PC-3 (cell line): ENCODE measurements at regions not wholly inside any gene's neighbourhood (a gene's known extent, or its start where the extent isn't known, plus 50 kb on each side); places are given as distances from the start of the nearest gene placed in this dataset.
A peak's percentile ranks its signal among the peaks of the same experiment; 100 is the strongest.

Source experiments
- ATAC-seq: fragments of 200-7000 bp; cut with Tn5 transposase; 2 replicates; pipeline ENCODE4 v1.9.1; 2020; ENCODE audit warnings: mild to moderate bottlenecking, moderate library complexity
- BruUV-seq: library from RNA; stranded (reverse); fragments of 400-500 nt; replicated peaks from 2 replicates; lab custom pipeline; 2021; lab: Mats Ljungman, UMichigan
- CTCF ChIA-PET: fragments of 300-600 bp; sonication (Branson Sonifier 250); formaldehyde crosslinking; loops from one replicate; lab custom pipeline; 2022; ENCODE audit warnings: antibody characterized with exemption; lab: Charles Lee
- POLR2A ChIA-PET: fragments of 300-600 bp; sonication (Branson Sonifier 250); formaldehyde crosslinking; loops from one replicate; lab custom pipeline; 2022; ENCODE audit warnings: antibody characterized with exemption; ENCODE audit not compliant: unreplicated experiment; lab: Charles Lee
- DNase-seq: peaks from one replicate; pipeline ENCODE4 v3.0.0-alpha.2; 2015
- H2AFZ ChIP-seq: fragments of 300-600 bp; sonication (generic); 2 replicates; pipeline ENCODE4 v1.6.0; 2016; ENCODE audit warnings: antibody characterized with exemption, low read length
- H3F3A ChIP-seq: fragments of 300-600 bp; sonication (generic); one replicate; pipeline ENCODE4 v1.6.0; 2017; ENCODE audit warnings: antibody characterized with exemption, low read length, control low read depth, mild to moderate bottlenecking; ENCODE audit not compliant: unreplicated experiment
- H3K27ac ChIP-seq: fragments of 300-600 bp; sonication (generic); 2 replicates; pipeline ENCODE4 v1.5.1; 2016; ENCODE audit warnings: mild to moderate bottlenecking, low read length
- H3K27me3 ChIP-seq: fragments of 300-600 bp; sonication (generic); 2 replicates; pipeline ENCODE4 v1.6.1; 2016; ENCODE audit warnings: low read length, mixed read lengths
- H3K36me3 ChIP-seq: fragments of 300-600 bp; sonication (generic); 2 replicates; pipeline ENCODE4 v1.6.1; 2016; ENCODE audit warnings: low read depth, mixed run types, low read length, mixed read lengths
- H3K4me1 ChIP-seq: fragments of 300-600 bp; sonication (generic); 2 replicates; pipeline ENCODE4 v1.5.1; 2016; ENCODE audit warnings: low read length; ENCODE audit not compliant: insufficient read depth
- H3K4me2 ChIP-seq: fragments of 300-600 bp; sonication (generic); 2 replicates; pipeline ENCODE4 v1.6.0; 2016; ENCODE audit warnings: low read length
- H3K4me3 ChIP-seq: fragments of 300-600 bp; sonication (generic); 2 replicates; pipeline ENCODE4 v1.5.1; 2016; ENCODE audit warnings: mild to moderate bottlenecking, low read length, mixed read lengths
- H3K79me2 ChIP-seq: fragments of 300-600 bp; sonication (generic); 2 replicates; pipeline ENCODE4 v1.6.1; 2017; ENCODE audit warnings: low read length, mixed read lengths
- H3K9ac ChIP-seq: fragments of 300-600 bp; sonication (generic); 2 replicates; pipeline ENCODE4 v1.6.0; 2016; ENCODE audit warnings: mild to moderate bottlenecking, low read length
- H3K9me2 ChIP-seq: fragments of 300-600 bp; sonication (generic); replicated peaks from 2 replicates; pipeline ENCODE4 v1.6.1; 2016; ENCODE audit warnings: mixed run types, low read length, mixed read lengths
- H3K9me3 ChIP-seq: fragments of 300-600 bp; sonication (generic); 2 replicates; pipeline ENCODE4 v1.6.1; 2016; ENCODE audit warnings: low read length, mixed read lengths
- H4K20me1 ChIP-seq: fragments of 300-600 bp; sonication (generic); 2 replicates; pipeline ENCODE4 v1.6.1; 2016; ENCODE audit warnings: low read length, mixed read lengths
- EZH2 ChIP-seq: fragments of 300-600 bp; sonication (generic); IDR thresholded peaks from one replicate; pipeline ENCODE4 v1.6.1; 2017; ENCODE audit warnings: antibody characterized with exemption, mild to moderate bottlenecking, low read length; ENCODE audit not compliant: unreplicated experiment
- EZH2phosphoT487 ChIP-seq: fragments of 300-600 bp; sonication (generic); IDR thresholded peaks from 2 replicates; pipeline ENCODE4 v1.6.1; 2018; ENCODE audit warnings: mild to moderate bottlenecking, antibody characterized with exemption, low read length, borderline replicate concordance
- intact Hi-C: fragments of 100-400 bp; cut with micrococcal nuclease; formaldehyde crosslinking; loops from 2 replicates; pipeline ENCODE4 v1.9.0; 2023
- TF ChIP-seq, protein P1 (sequence below): fragments of 300-600 bp; sonication (generic); conservative IDR thresholded peaks from 2 replicates; pipeline ENCODE4 v1.5.1; 2017; ENCODE audit warnings: antibody characterized with exemption, low read depth, mild to moderate bottlenecking, low read length

DNA sequence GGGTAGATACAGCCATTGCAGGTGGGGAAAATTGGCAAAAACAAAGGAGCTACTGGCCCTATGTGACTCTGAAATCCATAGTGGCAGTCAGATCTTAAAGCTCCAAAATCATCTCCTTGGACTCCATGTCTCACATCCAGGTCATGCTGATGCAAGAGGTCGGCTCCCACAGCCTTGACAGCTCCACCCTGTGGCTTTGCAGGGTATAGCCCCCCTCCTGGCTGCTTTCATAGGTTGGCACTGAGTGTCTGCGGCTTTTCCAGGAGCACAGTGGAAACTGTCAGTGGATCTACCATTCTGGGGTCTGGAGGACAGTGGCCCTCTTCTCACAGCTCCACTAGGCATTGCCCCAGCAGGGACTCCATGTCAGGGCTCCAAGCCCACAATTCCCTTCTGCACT is 1190.1 kb downstream of the CDH12 start:
- Histone ChIP-seq H3K27ac (no peak overlapping the region), H3K79me2 (no peaks in the 10 kb centered on the region), H3F3A (no peaks in the 10 kb centered on the region), H3K9me3 (no peaks in the 10 kb centered on the region), H3K4me2 (no peak overlapping the region), H3K36me3 (no peaks in the 10 kb centered on the region), H3K27me3 (no peaks in the 10 kb centered on the region), H3K4me3 (no peak overlapping the region), H2AFZ (no peak overlapping the region), H3K4me1 (peaks cover 7% of the 10 kb centered on the region), H3K9ac (no peak overlapping the region), H4K20me1 (no peaks in the 10 kb centered on the region), H3K9me2 (no peaks in the 10 kb centered on the region)
- ATAC-seq (no peak), DNase-seq (no peak)
- ChIA-PET POLR2A (no interaction called here), CTCF (no interaction called here)
- TF ChIP-seq, protein P1, sequence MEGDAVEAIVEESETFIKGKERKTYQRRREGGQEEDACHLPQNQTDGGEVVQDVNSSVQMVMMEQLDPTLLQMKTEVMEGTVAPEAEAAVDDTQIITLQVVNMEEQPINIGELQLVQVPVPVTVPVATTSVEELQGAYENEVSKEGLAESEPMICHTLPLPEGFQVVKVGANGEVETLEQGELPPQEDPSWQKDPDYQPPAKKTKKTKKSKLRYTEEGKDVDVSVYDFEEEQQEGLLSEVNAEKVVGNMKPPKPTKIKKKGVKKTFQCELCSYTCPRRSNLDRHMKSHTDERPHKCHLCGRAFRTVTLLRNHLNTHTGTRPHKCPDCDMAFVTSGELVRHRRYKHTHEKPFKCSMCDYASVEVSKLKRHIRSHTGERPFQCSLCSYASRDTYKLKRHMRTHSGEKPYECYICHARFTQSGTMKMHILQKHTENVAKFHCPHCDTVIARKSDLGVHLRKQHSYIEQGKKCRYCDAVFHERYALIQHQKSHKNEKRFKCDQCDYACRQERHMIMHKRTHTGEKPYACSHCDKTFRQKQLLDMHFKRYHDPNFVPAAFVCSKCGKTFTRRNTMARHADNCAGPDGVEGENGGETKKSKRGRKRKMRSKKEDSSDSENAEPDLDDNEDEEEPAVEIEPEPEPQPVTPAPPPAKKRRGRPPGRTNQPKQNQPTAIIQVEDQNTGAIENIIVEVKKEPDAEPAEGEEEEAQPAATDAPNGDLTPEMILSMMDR = peak; percentile 39; the same call in 1 of the 2 replicates
- TF ChIP-seq EZH2 = no peak
- BruUV-seq = no TSS peak
- intact Hi-C loops = no loop called here

GRCh38 chr5:21661184-21661583 is 1192.0 kb downstream of the CDH12 start:
- Histone ChIP-seq H2AFZ (no peak overlapping the region), H3K36me3 (no peaks in the 10 kb centered on the region), H3K9ac (no peak overlapping the region), H3K27ac (no peak overlapping the region), H3K9me3 (no peaks in the 10 kb centered on the region), H3F3A (no peaks in the 10 kb centered on the region), H3K4me2 (no peak overlapping the region), H3K4me3 (no peak overlapping the region), H4K20me1 (no peaks in the 10 kb centered on the region), H3K27me3 (no peaks in the 10 kb centered on the region), H3K79me2 (no peaks in the 10 kb centered on the region), H3K9me2 (no peaks in the 10 kb centered on the region), H3K4me1 (peaks cover 7% of the 10 kb centered on the region)
- intact Hi-C loops = no loop called here
- CTCF ChIA-PET = no interaction called here
- ATAC-seq (no peak), DNase-seq (no peak)
- POLR2A ChIA-PET = no interaction called here
- no TSS peak for BruUV-seq
- TF ChIP-seq EZH2 = no peak
- TF ChIP-seq, protein P1 = no peak
- TF ChIP-seq EZH2phosphoT487 = no peak

DNA sequence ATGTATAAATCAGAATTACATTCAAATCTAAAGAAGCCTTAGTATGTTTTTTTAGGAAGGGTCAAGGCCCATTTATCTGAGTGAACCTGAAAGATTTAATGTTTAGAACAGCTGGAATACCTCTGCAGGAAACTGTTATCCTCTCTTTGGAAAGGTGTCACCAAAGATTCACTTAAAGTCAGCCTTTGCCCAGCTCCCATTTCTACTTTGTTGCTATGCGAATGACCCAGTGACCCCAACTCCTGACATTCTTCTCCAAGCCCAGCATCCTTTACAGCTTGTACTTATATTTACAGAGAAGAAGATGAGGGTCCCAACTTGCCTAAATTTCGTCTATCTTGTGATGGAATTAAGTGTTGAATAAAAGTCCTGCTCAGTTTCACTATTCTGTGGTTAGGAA is 1198.6 kb downstream of the CDH12 start:
- Histone ChIP-seq H3K9ac (no peak overlapping the region), H3K79me2 (no peaks in the 10 kb centered on the region), H3K4me3 (no peak overlapping the region), H3K4me2 (no peak overlapping the region), H3F3A (no peaks in the 10 kb centered on the region), H3K4me1 (peaks cover 11% of the 10 kb centered on the region), H3K9me2 (no peaks in the 10 kb centered on the region), H3K27me3 (no peaks in the 10 kb centered on the region), H4K20me1 (no peaks in the 10 kb centered on the region), H3K27ac (no peak overlapping the region), H3K9me3 (no peaks in the 10 kb centered on the region), H2AFZ (no peak overlapping the region), H3K36me3 (no peaks in the 10 kb centered on the region)
- ChIA-PET CTCF (no interaction called here), POLR2A (no interaction called here)
- intact Hi-C loops = loop anchor here (5.0 kb wide), 1 partner anchor 138 kb away; no protein-coding TSS in a partner anchor
- BruUV-seq = no TSS peak
- ATAC-seq (no peak), DNase-seq (no peak)
- TF ChIP-seq EZH2phosphoT487 (no peak), EZH2 (no peak)
- TF ChIP-seq, protein P1 = no peak
